Type B pancreatic cell (in vitro differentiated cells): ENCODE measurements at regions not wholly inside any gene's neighbourhood (a gene's known extent, or its start where the extent isn't known, plus 50 kb on each side); places are given as distances from the start of the nearest gene placed in this dataset.
A peak's percentile ranks its signal among the peaks of the same experiment; 100 is the strongest.

Experiments
- DNase-seq: peaks from one replicate; pipeline ENCODE4 v3.0.0; 2021; ENCODE audit warnings: mixed read lengths; ENCODE audit not compliant: unreplicated experiment; ENCODE audit errors: extremely low spot score
- H3K27ac Mint-ChIP-seq: 2 replicates; pipeline ENCODE4 v1.8.0; 2021; ENCODE audit warnings: mild to moderate bottlenecking, mixed read lengths
- H3K27me3 Mint-ChIP-seq: 2 replicates; pipeline ENCODE4 v1.8.0; 2021; ENCODE audit warnings: mixed read lengths
- H3K36me3 Mint-ChIP-seq: 2 replicates; pipeline ENCODE4 v1.8.0; 2021; ENCODE audit warnings: mixed read lengths
- H3K4me1 Mint-ChIP-seq: one replicate; pipeline ENCODE4 v1.8.0; 2021; ENCODE audit warnings: mixed read lengths; ENCODE audit not compliant: unreplicated experiment
- H3K4me3 Mint-ChIP-seq: 2 replicates; pipeline ENCODE4 v1.8.0; 2021; ENCODE audit warnings: mild to moderate bottlenecking, mixed read lengths
- H3K9me3 Mint-ChIP-seq: 2 replicates; pipeline ENCODE4 v1.8.0; 2021; ENCODE audit warnings: mixed read lengths
- TF ChIP-seq, protein P1 (sequence below): fragments of 200-600 bp; sonication (generic); conservative IDR thresholded peaks from 2 replicates; pipeline ENCODE4 v1.5.0; 2021; ENCODE audit warnings: antibody characterized with exemption, mild to moderate bottlenecking

DNA sequence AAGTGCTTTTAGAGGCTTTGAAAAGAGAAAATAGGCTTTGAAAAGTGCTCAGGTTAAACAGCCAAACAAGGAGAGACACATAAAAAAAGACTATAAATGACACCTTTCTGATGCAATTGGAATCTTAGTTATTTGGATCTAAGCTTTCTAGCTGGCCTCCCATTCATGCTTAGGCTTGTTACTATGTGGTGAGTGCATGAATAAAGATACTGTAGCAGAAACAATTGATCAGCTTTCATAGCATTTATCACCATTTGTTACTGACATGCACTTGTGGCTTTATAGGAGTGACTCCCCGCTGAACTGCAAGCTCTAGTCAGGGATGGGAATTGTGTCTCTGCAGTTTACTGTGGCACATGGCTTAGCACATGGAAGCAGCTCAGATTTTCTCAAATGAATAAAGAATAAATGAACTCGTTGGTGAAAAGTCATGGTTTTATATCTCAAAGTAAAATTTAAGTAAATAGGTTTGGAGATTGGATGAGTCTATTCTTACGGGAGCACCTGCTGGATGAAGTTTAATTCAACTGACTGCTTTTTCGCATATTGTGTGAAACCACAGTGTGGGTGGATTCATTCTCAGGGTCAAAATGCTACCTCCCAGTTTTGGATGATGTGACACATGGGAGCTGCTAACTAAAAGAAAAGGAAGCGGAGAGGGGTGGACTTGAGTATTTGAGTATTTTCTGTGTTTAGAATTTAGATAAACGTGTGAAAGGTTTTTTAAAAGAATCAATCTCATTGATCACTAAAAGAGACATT is 91.1 kb upstream of the NOL4 start:
- Mint-ChIP-seq H3K4me1 (no peaks in the 10 kb centered on the region), H3K27ac (no peak overlapping the region), H3K4me3 (no peak overlapping the region), H3K27me3 (no peaks in the 10 kb centered on the region), H3K9me3 (no peaks in the 10 kb centered on the region), H3K36me3 (no peaks in the 10 kb centered on the region)
- DNase-seq, result no peak
- TF ChIP-seq, protein P1, sequence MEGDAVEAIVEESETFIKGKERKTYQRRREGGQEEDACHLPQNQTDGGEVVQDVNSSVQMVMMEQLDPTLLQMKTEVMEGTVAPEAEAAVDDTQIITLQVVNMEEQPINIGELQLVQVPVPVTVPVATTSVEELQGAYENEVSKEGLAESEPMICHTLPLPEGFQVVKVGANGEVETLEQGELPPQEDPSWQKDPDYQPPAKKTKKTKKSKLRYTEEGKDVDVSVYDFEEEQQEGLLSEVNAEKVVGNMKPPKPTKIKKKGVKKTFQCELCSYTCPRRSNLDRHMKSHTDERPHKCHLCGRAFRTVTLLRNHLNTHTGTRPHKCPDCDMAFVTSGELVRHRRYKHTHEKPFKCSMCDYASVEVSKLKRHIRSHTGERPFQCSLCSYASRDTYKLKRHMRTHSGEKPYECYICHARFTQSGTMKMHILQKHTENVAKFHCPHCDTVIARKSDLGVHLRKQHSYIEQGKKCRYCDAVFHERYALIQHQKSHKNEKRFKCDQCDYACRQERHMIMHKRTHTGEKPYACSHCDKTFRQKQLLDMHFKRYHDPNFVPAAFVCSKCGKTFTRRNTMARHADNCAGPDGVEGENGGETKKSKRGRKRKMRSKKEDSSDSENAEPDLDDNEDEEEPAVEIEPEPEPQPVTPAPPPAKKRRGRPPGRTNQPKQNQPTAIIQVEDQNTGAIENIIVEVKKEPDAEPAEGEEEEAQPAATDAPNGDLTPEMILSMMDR, result no peak

DNA sequence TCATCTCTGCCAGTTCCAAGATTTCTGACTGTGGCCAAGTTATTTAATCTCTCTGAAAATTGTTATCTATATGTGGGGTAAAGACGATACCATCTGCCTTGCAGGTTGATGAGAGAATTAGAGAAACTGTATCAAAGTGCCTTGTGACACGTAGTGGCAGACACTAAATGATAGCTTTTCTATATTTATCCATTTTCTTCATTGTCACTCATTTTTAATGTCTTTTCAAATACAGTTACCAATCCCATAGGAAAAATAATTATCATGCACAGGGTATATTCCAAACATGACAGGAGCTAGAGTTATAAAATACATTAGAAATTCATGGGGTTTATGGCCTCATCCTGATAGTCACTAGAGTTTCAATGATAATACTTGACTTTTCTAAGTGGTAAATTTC is 95.6 kb upstream of the NOL4 start:
- no peak for DNase-seq

DNA sequence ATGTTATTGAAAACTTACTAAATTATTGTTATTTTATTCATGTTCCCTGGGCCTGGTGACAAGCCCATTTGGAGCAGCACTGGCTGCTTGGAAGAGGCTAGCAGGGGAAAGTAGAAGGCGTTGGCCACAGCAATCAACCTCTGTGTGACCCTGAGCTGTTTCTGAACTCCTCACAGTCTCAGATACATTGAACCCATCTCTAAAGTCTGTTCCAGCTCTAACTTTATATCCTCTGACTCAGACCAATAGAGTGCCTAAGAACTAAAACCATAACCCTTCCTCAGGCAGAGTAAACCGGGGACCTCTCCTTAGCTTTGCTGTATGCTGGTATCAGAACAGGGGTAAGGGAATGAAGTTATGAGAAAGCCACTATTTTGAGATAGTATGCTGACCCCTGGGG is 96.4 kb upstream of the NOL4 start:
- Mint-ChIP-seq H3K27me3 (no peaks in the 10 kb centered on the region), H3K27ac (no peak overlapping the region)
- TF ChIP-seq, protein P1, result no peak

More for the DNA sequence above, 95.6 kb upstream of the NOL4 start:
- H3K36me3 Mint-ChIP-seq, result no peaks in the 10 kb centered on the region
- no peak overlapping the region for H3K27ac Mint-ChIP-seq
- H3K27me3 Mint-ChIP-seq, result no peaks in the 10 kb centered on the region
- TF ChIP-seq, protein P1, result no peak
- H3K4me1 Mint-ChIP-seq, result peaks cover 5% of the 10 kb centered on the region
- no peaks in the 10 kb centered on the region for H3K9me3 Mint-ChIP-seq
- no peak overlapping the region for H3K4me3 Mint-ChIP-seq

GRCh38 chr18:34322365-34323289 is 97.9 kb upstream of the NOL4 start:
- Mint-ChIP-seq H3K27me3 (no peaks in the 10 kb centered on the region), H3K9me3 (no peaks in the 10 kb centered on the region), H3K36me3 (no peaks in the 10 kb centered on the region), H3K4me3 (no peak overlapping the region), H3K4me1 (peaks cover 5% of the 10 kb centered on the region), H3K27ac (no peak overlapping the region)
- TF ChIP-seq, protein P1, result peak; percentile 90
- DNase-seq, result no peak

More for the DNA sequence above, 96.4 kb upstream of the NOL4 start:
- Mint-ChIP-seq H3K4me1 (peaks cover 5% of the 10 kb centered on the region), H3K36me3 (no peaks in the 10 kb centered on the region), H3K9me3 (no peaks in the 10 kb centered on the region), H3K4me3 (no peak overlapping the region)
- DNase-seq, result no peak

GRCh38 chr18:34329840-34330239 is 105.1 kb upstream of the NOL4 start:
- Mint-ChIP-seq H3K27ac (no peak overlapping the region), H3K4me1 (no peaks in the 10 kb centered on the region), H3K36me3 (no peaks in the 10 kb centered on the region), H3K9me3 (peaks cover 7% of the 10 kb centered on the region), H3K27me3 (no peaks in the 10 kb centered on the region), H3K4me3 (no peak overlapping the region)
- no peak for DNase-seq
- TF ChIP-seq, protein P1, result no peak
